ENCODE measurements at regions not wholly inside any gene's neighbourhood (a gene's known extent, or its start where the extent isn't known, plus 50 kb on each side); places are given as distances from the start of the nearest gene placed in this dataset.

GRCh38 chr5:120923026-120923425 is 458.9 kb downstream of the PRR16 start:
- Histone ChIP-seq H3K27ac (no peak overlapping the region), H3K4me3 (no peak overlapping the region), H3K4me1 (no peaks in the 10 kb centered on the region), H3K27me3 (no peaks in the 10 kb centered on the region), H3K36me3 (no peaks in the 10 kb centered on the region), H3K9me3 (no peaks in the 10 kb centered on the region)
- DNase-seq: no peak
- no peak for TF ChIP-seq POLR2A (IDR thresholded peaks at IDR 0.05)
- TF ChIP-seq POLR2AphosphoS5 (IDR thresholded peaks at IDR 0.05): no peak
- TF ChIP-seq EP300 (IDR thresholded peaks at IDR 0.05): no peak
- TF ChIP-seq, protein P1, sequence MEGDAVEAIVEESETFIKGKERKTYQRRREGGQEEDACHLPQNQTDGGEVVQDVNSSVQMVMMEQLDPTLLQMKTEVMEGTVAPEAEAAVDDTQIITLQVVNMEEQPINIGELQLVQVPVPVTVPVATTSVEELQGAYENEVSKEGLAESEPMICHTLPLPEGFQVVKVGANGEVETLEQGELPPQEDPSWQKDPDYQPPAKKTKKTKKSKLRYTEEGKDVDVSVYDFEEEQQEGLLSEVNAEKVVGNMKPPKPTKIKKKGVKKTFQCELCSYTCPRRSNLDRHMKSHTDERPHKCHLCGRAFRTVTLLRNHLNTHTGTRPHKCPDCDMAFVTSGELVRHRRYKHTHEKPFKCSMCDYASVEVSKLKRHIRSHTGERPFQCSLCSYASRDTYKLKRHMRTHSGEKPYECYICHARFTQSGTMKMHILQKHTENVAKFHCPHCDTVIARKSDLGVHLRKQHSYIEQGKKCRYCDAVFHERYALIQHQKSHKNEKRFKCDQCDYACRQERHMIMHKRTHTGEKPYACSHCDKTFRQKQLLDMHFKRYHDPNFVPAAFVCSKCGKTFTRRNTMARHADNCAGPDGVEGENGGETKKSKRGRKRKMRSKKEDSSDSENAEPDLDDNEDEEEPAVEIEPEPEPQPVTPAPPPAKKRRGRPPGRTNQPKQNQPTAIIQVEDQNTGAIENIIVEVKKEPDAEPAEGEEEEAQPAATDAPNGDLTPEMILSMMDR (IDR thresholded peaks at IDR 0.05): no peak
- 75 to 88% (median 77%) methylated on average over 3 of the region's 3 CpGs for WGBS, 5 donors
- intact Hi-C loops (cut with DNase I; ENCODE audit: low total_unique reads): no loop called here

DNA sequence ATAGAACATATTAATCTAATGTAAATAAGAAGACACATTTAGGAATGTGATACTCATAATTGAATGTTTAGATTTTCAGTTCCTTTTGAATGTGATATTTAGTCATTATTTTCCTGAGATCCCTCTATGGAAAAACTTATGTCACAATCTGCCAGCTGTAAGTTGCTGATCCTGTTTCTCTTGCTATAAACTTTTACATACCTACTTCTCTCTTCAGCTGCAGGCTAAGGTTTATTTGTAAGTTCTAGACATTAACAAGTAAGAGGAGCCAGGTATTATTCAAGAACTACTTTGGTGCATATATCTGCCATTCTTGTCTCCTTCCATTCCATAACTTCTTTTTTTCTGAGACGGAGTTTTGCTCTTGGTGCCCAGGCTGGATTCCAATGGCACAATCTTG is 462.4 kb downstream of the PRR16 start:
- 74 to 97% (median 85%) methylated on average over 1 of the region's 1 CpG for WGBS, 5 donors
- H3K36me3 ChIP-seq: no peaks in the 10 kb centered on the region
- H3K27ac ChIP-seq: no peak overlapping the region
- intact Hi-C loops (cut with DNase I; ENCODE audit: low total_unique reads): no loop called here
- peak in 1 of 2 donors; percentile 23 for DNase-seq
- H3K27me3 ChIP-seq: no peaks in the 10 kb centered on the region
- H3K9me3 ChIP-seq: no peaks in the 10 kb centered on the region
- no peak overlapping the region for H3K4me3 ChIP-seq
- TF ChIP-seq, protein P1 (IDR thresholded peaks at IDR 0.05): no peak
- TF ChIP-seq EP300 (IDR thresholded peaks at IDR 0.05) (no peak), POLR2A (IDR thresholded peaks at IDR 0.05) (no peak), POLR2AphosphoS5 (IDR thresholded peaks at IDR 0.05) (no peak)
- H3K4me1 ChIP-seq: no peaks in the 10 kb centered on the region

- intact Hi-C loops (cut with DNase I; ENCODE audit: low total_unique reads): no loop called here
Measured at GRCh38 chr5:120927950-120928530, 463.9 kb downstream of the PRR16 start.

GRCh38 chr5:120932480-120932879 is 468.4 kb downstream of the PRR16 start:
- no peak overlapping the region for H3K27ac ChIP-seq
- no peak for DNase-seq
- no peaks in the 10 kb centered on the region for H3K36me3 ChIP-seq
- no peaks in the 10 kb centered on the region for H3K27me3 ChIP-seq
- no peaks in the 10 kb centered on the region for H3K4me1 ChIP-seq
- intact Hi-C loops (cut with DNase I; ENCODE audit: low total_unique reads): no loop called here
- H3K4me3 ChIP-seq: no peak overlapping the region
- peaks cover 0 to 11% (median 8%) of the 10 kb centered on the region in 4 donors for H3K9me3 ChIP-seq
- TF ChIP-seq POLR2AphosphoS5 (IDR thresholded peaks at IDR 0.05) (no peak), POLR2A (IDR thresholded peaks at IDR 0.05) (no peak), EP300 (IDR thresholded peaks at IDR 0.05) (no peak)
- TF ChIP-seq, protein P1 (IDR thresholded peaks at IDR 0.05): no peak

More at GRCh38 chr5:120927950-120928530, 463.9 kb downstream of the PRR16 start:
- TF ChIP-seq, protein P1 (IDR thresholded peaks at IDR 0.05): no peak
- TF ChIP-seq POLR2AphosphoS5 (IDR thresholded peaks at IDR 0.05) (no peak), POLR2A (IDR thresholded peaks at IDR 0.05) (no peak), EP300 (IDR thresholded peaks at IDR 0.05) (no peak)
- H3K27me3 ChIP-seq: no peaks in the 10 kb centered on the region
- H3K9me3 ChIP-seq: no peaks in the 10 kb centered on the region
- no peak overlapping the region for H3K27ac ChIP-seq
- H3K4me1 ChIP-seq: no peaks in the 10 kb centered on the region
- no peaks in the 10 kb centered on the region for H3K36me3 ChIP-seq
- peak in 1 of 2 donors; percentile 20 for DNase-seq
- no peak overlapping the region for H3K4me3 ChIP-seq
